SU-DHL-6 (cell line): ENCODE measurements at regions not wholly inside any gene's neighbourhood (a gene's known extent, or its start where the extent isn't known, plus 50 kb on each side); places are given as distances from the start of the nearest gene placed in this dataset.

ENCODE experiments used
- H2AFZ ChIP-seq: fragments of 200-600 bp; sonication (generic); 2 replicates; pipeline ENCODE4 v1.6.1; 2014; ENCODE audit warnings: low read depth, mild to moderate bottlenecking, moderate library complexity, mixed read lengths, antibody characterized with exemption, low read length; ENCODE audit not compliant: severe bottlenecking
- H3F3A ChIP-seq: fragments of 200-600 bp; shearing (Covaris generic); 2 replicates; pipeline ENCODE4 v1.6.0; 2016; ENCODE audit warnings: antibody characterized with exemption, mild to moderate bottlenecking; ENCODE audit not compliant: insufficient read depth
- H3K27ac ChIP-seq: fragments of 200-600 bp; sonication (generic); 2 replicates; pipeline ENCODE4 v1.5.1; 2016; ENCODE audit warnings: low read depth, mild to moderate bottlenecking, low read length, moderate library complexity, mixed read lengths
- H3K27me3 ChIP-seq: fragments of 200-600 bp; sonication (generic), shearing (Covaris generic); 2 replicates; pipeline ENCODE4 v1.6.0; 2014; ENCODE audit warnings: mild to moderate bottlenecking, low read length
- H3K36me3 ChIP-seq: fragments of 200-600 bp; sonication (generic); 2 replicates; pipeline ENCODE4 v1.6.1; 2014; ENCODE audit warnings: mild to moderate bottlenecking, low read length, mixed read lengths
- H3K4me2 ChIP-seq: fragments of 300-600, 200-600 bp; shearing (Covaris generic), sonication (generic); 2 replicates; pipeline ENCODE4 v1.6.0; 2014; ENCODE audit warnings: low read length, low read depth, mild to moderate bottlenecking; ENCODE audit not compliant: poor library complexity, severe bottlenecking
- H3K4me3 ChIP-seq: fragments of 200-600 bp; sonication (generic); 2 replicates; pipeline ENCODE4 v1.5.1; 2014; ENCODE audit warnings: antibody characterized with exemption, low read length, mild to moderate bottlenecking, mixed read lengths; ENCODE audit not compliant: insufficient read depth, poor library complexity, severe bottlenecking
- H3K79me2 ChIP-seq: fragments of 200-600 bp; sonication (generic); 2 replicates; pipeline ENCODE4 v1.6.1; 2014; ENCODE audit warnings: mild to moderate bottlenecking, low read length, moderate library complexity; ENCODE audit not compliant: insufficient read depth
- H3K9ac ChIP-seq: fragments of 200-600 bp; sonication (generic); 2 replicates; pipeline ENCODE4 v1.7.0; 2014; ENCODE audit warnings: mild to moderate bottlenecking, low read length
- H3K9me2 ChIP-seq: fragments of 200-600 bp; sonication (generic); replicated peaks from 2 replicates; pipeline ENCODE4 v1.6.1; 2014; ENCODE audit warnings: low read length; ENCODE audit not compliant: insufficient read depth
- H3K9me3 ChIP-seq: fragments of 200-600 bp; sonication (generic); 2 replicates; pipeline ENCODE4 v1.6.1; 2014; ENCODE audit warnings: low read length, mixed read lengths; ENCODE audit not compliant: insufficient read depth
- H4K20me1 ChIP-seq: fragments of 200-600 bp; sonication (generic); 2 replicates; pipeline ENCODE4 v1.6.1; 2014; ENCODE audit warnings: low read depth, mild to moderate bottlenecking, antibody characterized with exemption, low read length, moderate library complexity, mixed read lengths
- EZH2phosphoT487 ChIP-seq: fragments of 200-600 bp; sonication (generic), shearing (Covaris generic); conservative IDR thresholded peaks from 2 replicates; pipeline ENCODE4 v1.6.1; 2018; ENCODE audit warnings: mild to moderate bottlenecking, antibody characterized with exemption, low read length, moderate library complexity, mixed read lengths
- TF ChIP-seq, protein P1 (sequence below): fragments of 200-600 bp; sonication (generic); IDR thresholded peaks from one replicate; pipeline ENCODE4 v1.5.1; 2017; ENCODE audit warnings: antibody characterized with exemption, mild to moderate bottlenecking, low read length, moderate library complexity; ENCODE audit not compliant: insufficient read depth, poor library complexity, severe bottlenecking

DNA sequence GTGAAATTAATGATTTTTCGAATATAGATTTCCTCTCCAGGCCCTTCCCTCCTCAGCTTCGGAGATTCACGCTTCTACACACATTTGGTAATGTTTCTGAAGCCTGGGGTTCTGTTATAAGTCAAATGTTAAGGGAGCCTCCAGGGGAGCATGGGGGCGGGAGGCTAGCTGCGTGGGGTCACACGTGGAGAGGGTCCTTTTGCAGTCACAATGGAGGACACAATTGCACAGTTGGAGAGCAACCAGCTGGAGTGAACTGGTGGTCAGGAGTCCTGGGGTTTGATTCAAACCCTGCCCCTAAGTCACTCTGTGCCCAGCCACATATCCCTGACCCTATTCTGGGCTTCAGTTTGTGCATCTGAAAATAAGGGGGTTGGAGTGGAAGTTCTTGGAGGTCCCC lies 481.4 kb downstream of the CDK5RAP2 start:
- Histone ChIP-seq H3K4me2 (no peak overlapping the region), H3K9me3 (no peaks in the 10 kb centered on the region), H3K36me3 (no peaks in the 10 kb centered on the region), H4K20me1 (no peaks in the 10 kb centered on the region), H3K9me2 (no peaks in the 10 kb centered on the region), H3K27me3 (no peaks in the 10 kb centered on the region), H3K4me3 (no peak overlapping the region), H3K27ac (no peak overlapping the region), H2AFZ (no peak overlapping the region), H3K79me2 (no peaks in the 10 kb centered on the region), H3K9ac (no peak overlapping the region), H3F3A (no peaks in the 10 kb centered on the region)
- TF ChIP-seq, protein P1, sequence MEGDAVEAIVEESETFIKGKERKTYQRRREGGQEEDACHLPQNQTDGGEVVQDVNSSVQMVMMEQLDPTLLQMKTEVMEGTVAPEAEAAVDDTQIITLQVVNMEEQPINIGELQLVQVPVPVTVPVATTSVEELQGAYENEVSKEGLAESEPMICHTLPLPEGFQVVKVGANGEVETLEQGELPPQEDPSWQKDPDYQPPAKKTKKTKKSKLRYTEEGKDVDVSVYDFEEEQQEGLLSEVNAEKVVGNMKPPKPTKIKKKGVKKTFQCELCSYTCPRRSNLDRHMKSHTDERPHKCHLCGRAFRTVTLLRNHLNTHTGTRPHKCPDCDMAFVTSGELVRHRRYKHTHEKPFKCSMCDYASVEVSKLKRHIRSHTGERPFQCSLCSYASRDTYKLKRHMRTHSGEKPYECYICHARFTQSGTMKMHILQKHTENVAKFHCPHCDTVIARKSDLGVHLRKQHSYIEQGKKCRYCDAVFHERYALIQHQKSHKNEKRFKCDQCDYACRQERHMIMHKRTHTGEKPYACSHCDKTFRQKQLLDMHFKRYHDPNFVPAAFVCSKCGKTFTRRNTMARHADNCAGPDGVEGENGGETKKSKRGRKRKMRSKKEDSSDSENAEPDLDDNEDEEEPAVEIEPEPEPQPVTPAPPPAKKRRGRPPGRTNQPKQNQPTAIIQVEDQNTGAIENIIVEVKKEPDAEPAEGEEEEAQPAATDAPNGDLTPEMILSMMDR: no peak
- TF ChIP-seq EZH2phosphoT487: no peak

DNA sequence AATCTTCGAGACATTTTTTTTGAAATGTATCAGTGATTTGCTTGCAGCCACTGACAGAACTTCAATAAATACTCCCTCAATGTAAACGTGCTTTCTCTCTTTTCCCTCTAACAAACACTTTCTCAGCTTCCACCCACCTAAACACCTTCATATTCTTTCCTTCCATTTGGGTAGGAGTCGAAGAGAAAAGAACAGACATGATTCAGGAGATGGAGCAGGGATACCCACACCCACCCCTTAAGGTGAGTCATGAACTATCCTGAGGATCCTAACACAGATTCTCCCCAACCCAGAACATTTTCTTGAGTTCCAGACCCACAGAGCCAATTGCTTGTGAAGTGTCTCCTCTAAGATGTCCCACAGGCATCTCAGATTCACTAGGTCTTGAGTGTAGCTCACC lies 488.8 kb downstream of the CDK5RAP2 start:
- no peak overlapping the region for H2AFZ ChIP-seq
- H3K4me2 ChIP-seq: no peak overlapping the region
- H3F3A ChIP-seq: no peaks in the 10 kb centered on the region
- H3K9me3 ChIP-seq: no peaks in the 10 kb centered on the region
- H3K36me3 ChIP-seq: no peaks in the 10 kb centered on the region
- no peaks in the 10 kb centered on the region for H3K9me2 ChIP-seq
- H3K27ac ChIP-seq: no peak overlapping the region
- H3K9ac ChIP-seq: no peak overlapping the region
- no peaks in the 10 kb centered on the region for H3K27me3 ChIP-seq
- TF ChIP-seq, protein P1: no peak
- TF ChIP-seq EZH2phosphoT487: no peak
- no peaks in the 10 kb centered on the region for H4K20me1 ChIP-seq
- no peak overlapping the region for H3K4me3 ChIP-seq
- no peaks in the 10 kb centered on the region for H3K79me2 ChIP-seq

DNA sequence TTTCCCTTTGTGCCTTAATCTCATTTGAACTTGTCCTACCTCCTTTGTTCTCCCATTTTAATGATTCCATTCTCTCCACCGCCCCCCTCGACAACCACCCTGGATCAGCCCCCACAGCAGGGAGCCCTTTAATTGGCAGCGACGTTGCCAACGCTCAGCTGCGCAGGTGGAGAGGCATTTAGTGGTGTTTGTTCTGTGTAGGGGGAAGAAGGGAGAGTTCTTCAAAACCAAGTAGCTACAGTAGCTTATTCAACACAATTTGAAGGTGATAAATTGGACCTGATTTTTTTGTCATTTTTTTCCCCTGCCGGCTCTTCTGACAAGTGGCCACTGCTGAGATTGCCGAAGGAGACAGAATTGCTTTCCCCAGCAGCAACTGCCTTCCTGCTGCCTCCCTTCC lies 499.1 kb downstream of the CDK5RAP2 start:
- no peak overlapping the region for H3K9ac ChIP-seq
- no peak overlapping the region for H3K4me2 ChIP-seq
- no peak overlapping the region for H2AFZ ChIP-seq

More for the DNA sequence above, 499.1 kb downstream of the CDK5RAP2 start:
- no peak overlapping the region for H3K4me3 ChIP-seq
- no peaks in the 10 kb centered on the region for H3F3A ChIP-seq
- TF ChIP-seq, protein P1: no peak
- TF ChIP-seq EZH2phosphoT487: no peak
- no peaks in the 10 kb centered on the region for H3K9me3 ChIP-seq
- H3K36me3 ChIP-seq: no peaks in the 10 kb centered on the region
- no peak overlapping the region for H3K27ac ChIP-seq
- H3K79me2 ChIP-seq: no peaks in the 10 kb centered on the region
- no peaks in the 10 kb centered on the region for H4K20me1 ChIP-seq
- no peaks in the 10 kb centered on the region for H3K27me3 ChIP-seq
- no peaks in the 10 kb centered on the region for H3K9me2 ChIP-seq
